HG03432 (cell line): ENCODE measurements at regions not wholly inside any gene's neighbourhood (a gene's known extent, or its start where the extent isn't known, plus 50 kb on each side); places are given as distances from the start of the nearest gene placed in this dataset.

Source experiments
- ATAC-seq: cut with Tn5 transposase; IDR thresholded peaks from one replicate; pipeline ENCODE4 v1.9.1; 2021; ENCODE audit warnings: mild to moderate bottlenecking, moderate library complexity; ENCODE audit not compliant: unreplicated experiment

GRCh38 chr22:47260551-47260950 lies 498.1 kb downstream of the TBC1D22A start:
- ATAC-seq = no peak

GRCh38 chr22:47259990-47260389 lies 497.5 kb downstream of the TBC1D22A start:
- no peak for ATAC-seq

DNA sequence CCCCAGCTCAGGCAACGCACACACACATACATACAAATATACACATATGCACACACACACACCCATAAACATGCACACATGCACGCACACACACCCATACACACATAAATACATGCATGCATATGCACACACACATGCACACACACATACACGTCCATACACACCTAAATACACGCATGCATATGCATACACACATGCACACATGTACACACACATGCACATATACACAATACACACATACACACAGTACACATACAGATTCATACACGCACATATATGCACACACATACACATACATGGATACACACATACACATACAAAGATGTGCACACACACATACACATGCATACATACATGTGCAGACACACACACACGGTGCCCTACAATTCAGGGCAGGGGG lies 496.6 kb downstream of the TBC1D22A start:
- no peak for ATAC-seq

- ATAC-seq = no peak
These were observed 495.5 kb downstream of the TBC1D22A start for GRCh38 chr22:47257976-47258375.

DNA sequence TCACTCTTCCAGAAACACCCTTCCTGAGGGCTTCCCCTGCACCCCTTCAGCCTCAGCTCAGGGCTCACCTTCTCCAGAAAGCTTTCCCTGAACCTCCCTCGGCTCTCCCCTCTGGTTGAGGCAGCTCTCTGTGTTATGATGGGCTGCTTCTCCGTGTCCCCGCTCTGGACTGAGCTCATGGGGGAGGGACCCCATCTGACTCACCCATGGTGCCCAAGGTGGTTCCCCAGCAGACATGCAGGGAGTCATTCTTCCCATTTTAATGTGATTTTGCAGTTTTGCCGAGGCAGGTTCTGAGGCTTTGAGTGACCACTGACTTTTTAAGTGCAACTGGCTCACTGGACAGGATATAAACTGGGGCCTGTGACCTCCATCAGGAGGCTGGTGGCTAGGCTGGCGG lies 495.1 kb downstream of the TBC1D22A start:
- no peak for ATAC-seq

DNA sequence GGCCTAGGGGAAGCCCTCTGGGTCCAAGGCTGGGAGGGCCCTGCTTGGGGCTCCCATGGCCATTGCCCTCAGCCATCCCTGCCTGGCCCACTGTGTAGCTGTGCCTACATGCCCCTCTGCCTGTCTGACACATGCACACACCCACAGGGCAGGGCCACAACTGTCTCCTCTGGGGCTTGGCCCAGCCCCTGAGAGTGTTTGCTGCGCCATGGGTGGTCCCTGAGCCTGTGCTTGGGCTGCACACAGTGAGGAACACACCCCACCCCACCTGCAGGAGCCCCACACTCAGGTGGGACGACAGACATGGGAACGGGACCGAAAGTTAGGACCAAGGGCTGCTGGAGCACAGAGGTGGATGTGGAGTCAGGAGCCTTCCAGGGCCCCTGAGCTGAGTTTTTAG lies 489.5 kb downstream of the TBC1D22A start:
- ATAC-seq = no peak

DNA sequence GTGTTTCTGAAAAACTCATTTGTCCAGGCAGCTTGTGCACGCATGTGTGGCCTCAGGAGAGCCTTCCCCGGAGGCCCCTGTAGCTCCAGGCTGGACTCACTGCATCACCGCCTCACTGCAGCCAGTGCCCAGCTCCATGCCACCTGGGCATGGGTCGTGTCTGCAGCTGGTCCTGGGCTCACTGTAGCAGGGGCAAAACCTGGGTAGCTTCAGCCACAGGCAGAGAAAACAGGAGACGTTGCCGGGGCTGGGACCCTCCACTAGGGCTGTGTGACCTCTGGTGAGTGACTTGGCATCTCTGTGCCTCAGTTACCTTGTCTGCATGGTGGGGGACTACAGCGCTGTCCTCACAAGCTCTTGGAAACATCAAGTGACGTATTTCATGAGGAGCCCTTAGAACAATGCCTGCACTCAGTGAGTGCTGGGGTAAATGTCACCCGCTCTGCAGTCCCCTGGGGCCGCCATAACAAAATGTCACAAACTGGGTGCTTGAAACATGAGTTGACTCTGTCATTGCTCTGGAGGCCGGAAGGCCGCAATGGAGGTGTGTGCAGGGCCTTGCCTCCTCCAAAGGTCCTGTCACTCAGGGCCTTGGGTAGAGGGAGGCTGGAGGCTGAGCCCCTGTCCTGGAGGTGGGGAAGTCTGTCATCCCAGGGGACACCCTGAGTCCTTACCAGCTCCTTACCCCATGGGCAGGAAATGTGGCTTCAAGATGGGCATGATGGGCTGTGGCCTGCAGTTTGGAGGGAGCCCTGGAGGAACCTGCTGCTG lies 488.7 kb downstream of the TBC1D22A start:
- ATAC-seq = no peak

DNA sequence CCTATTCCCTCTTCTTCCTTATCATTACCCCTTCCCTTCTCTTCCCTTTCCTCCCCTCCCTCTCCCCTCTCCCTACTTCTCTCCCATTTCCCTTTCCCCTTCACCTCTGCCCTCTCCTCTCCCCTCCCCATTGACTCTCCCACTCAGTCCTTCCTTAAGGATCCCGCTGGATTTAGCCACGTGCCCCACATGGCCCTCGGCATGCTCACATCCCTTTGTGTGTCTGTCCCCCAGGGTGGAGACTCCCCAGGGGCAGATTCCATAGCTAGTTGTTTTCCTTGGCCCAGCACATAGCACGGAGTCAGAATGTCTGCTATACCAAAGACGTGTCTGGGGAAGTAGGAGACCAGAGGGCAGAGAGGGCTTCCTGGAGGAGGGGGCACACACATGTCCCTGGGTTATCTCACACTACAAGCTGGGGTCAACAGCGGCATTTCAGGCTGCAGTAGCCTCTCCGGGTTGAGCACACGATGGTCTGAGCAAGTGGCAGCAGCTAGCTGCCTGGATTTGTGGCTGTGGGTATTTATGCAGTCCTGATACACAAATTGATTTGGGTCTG lies 487.0 kb downstream of the TBC1D22A start:
- ATAC-seq = no peak

DNA sequence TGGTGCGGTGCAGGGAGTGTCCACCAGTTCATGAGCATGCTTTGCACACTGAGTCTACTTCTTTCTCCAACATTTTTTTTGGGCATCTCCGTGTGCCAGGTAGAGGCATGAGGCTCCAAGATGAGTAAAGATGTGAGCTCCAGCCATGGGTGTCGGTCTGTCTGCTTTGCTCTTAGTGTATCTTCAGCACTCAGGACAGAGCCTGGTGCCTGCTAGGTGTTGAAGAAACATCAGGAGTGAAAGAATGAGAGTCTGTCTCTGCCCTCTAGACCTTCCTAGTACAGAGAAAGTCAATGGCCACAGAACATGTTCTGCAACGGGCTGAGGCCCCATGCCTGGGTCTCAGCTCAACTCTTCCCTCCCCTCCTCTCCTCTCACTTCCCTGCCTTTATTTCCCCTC lies 486.5 kb downstream of the TBC1D22A start:
- no peak for ATAC-seq

GRCh38 chr22:47247579-47248240 lies 485.3 kb downstream of the TBC1D22A start:
- ATAC-seq = no peak

DNA sequence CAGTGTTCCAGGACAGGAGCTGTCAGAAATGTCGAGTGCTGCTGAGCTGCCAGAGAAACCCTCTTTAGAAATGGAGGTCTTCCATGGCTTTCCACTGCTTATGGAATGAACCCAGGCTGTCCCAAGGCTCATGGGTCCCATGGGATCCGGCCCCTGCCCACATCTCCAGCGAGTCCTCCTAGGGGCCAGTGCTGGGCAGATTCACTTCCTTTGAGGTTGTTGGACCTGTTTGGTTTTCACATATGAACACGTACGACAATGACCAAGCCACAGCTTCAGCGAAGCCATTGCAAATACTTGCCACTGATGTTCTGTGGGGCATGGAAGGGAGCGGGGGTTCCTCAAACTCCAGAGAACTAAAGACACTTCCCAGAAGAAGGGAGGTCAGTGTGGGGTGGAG lies 483.3 kb downstream of the TBC1D22A start:
- no peak for ATAC-seq

GRCh38 chr22:47245286-47245685 lies 482.8 kb downstream of the TBC1D22A start:
- no peak for ATAC-seq

DNA sequence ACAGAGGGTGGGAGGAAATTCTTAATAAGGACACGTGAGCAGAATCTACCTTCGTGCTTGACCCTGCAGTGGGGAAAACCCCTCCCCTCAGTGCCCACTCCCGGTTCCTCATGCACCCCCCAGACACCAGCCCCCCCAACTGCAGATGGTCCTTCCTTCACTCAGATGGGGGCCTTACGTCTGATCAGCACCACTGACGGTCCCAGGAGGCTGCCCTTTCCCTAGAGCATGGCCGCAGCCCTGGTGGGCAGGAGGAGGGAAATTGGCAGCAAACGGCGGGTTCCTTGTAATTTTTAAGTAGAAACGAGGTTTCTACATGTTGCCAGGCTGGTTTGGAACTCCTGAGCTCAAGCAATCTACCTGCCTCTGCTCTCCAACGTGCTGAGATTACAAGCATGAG lies 477.7 kb downstream of the TBC1D22A start:
- no peak for ATAC-seq

DNA sequence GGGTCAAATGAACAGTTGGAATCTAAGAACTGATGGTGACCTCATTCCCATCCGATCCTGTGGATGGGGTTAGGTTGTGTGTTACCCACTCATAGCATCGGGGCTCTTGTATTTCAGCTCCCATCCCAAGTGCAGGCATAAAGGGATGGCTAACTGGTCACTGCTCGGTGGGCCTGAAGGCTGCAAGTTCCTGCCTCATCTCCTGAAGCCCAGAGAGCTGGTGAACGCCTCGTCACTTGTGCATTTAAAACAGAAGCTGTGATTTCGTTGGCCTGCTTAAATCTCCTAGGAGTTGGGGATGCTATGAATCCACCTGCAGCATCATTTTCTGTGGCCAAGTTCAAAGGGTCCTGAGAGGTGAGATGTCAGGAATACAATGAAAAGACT lies 477.0 kb downstream of the TBC1D22A start:
- no peak for ATAC-seq

DNA sequence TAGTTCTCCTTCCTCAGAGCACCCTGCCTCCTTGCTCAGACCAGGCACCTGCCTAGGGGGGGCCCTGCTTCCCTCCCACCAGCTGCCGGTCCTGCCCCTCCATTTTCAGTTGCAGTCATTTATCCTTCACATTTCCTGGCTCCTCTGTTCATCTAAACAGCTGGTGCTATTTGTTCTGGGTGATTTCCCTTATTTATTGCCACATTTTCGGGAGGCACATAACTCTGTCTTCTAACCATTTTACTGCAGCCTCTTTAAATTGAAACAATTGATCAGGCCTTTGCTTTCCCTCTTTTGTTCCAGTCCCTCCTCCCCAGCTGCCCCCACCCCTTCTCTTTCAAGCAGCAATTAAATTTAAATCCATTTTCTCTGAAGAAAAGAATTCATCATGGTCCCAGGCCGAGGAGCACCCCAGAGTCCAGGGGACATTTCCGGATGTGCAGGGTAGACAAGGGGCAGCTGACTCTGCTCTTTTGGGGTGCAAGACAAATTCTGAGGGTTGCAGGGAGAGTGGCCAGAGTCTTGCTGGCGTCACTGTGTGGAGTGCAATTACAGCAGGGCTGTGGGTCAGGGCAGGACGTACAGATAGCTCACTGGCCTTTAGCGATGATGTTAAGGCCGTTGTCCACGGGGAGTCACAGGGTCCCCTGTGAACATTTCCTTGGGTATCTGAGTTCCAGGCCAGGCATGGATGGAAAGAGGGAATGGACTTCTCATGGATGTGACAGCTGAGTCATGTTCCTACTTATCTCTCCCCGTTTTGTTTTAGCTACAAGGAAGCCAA lies 476.4 kb downstream of the TBC1D22A start:
- no peak for ATAC-seq

DNA sequence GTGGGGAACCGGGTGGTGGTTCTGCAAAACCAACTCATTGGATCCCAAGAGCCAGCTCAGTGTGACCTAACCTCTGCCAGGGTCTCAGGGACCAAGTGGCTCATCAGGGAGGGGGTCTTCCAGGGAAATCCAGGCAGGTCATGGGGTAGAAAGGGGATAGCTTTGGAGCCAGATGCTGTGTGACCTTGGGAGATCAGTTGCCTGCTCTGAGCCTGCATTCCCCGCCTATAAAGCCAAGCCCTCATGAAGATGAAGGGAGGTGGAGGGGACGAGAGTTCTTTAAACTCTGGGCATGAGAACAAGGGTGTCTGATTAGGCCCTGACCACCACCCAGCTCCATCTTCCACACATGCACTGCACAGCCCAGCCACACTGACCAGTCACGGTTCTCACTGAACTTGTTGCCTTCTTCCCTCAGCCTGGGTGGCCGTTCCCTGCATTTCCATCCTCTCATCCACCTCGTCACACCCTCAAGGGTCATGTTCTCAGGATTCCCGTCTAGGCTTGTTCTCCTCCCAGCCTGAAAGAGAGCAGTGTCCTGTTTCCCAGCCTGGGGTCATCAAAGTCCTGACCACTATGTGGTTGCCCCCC lies 475.5 kb downstream of the TBC1D22A start:
- ATAC-seq = no peak

DNA sequence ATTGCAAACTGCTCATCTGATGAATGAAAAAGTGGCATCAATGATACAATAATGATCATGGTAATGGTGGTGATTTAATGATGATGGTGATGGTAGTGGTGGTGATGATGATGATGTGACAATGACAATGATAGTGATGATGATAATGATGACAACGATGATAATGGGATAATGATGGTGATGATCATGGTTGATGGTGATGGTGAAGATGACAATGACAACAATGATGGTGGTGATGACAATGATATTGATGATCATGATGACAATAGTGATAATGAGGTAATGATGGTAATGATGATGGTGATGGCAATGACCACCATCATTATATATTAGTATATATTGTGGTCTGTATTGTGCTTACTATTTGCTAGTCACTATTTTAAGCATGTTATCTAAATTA lies 474.3 kb downstream of the TBC1D22A start:
- ATAC-seq = no peak

GRCh38 chr22:47236161-47236560 lies 473.7 kb downstream of the TBC1D22A start:
- no peak for ATAC-seq

DNA sequence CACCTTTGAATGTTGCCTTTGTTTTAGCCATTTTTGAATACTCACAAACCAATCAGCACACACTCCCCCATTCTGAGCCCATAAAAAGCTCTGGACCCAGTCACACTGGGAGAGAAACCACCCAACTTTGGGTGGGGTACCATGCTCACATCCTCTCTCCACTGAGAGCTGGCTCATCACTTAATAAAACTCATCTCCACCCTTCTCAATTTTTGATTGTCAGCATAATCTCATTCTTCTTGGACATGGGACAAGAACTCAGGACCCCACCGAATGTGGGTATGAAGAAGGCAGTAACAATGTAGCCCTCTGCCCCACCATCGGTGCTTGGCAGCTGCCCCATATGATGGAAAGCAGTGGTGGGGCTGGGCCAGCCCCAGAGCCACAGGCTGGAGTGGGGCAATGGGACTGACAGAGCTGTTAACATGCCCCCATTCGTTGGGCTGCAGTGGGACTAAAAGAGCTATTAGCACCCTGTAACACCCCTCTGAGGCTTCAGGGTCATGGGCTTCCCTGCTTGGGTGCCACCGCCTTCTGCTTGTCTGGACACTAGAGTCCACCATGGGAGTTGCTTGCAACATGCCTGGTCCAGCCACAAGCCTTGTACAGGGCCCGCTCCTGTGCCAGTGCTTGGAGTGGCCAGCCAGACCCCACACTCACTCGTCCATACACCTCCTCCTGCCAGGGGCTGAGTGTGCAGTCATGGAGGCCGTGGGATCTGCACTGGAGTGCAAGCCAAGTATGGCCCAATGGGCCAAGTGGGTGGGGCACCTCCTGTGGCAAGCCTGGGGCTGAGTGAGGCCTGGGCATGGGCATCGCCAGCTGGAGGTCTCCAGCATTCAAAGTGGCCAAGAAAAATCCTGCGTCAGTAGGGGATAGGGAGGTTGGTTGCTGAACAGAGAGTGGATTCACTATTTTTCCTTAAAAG lies 471.1 kb downstream of the TBC1D22A start:
- no peak for ATAC-seq

GRCh38 chr22:47232753-47233152 lies 470.3 kb downstream of the TBC1D22A start:
- no peak for ATAC-seq
